ENCODE measurements at regions not wholly inside any gene's neighbourhood (a gene's known extent, or its start where the extent isn't known, plus 50 kb on each side); places are given as distances from the start of the nearest gene placed in this dataset.

DNA sequence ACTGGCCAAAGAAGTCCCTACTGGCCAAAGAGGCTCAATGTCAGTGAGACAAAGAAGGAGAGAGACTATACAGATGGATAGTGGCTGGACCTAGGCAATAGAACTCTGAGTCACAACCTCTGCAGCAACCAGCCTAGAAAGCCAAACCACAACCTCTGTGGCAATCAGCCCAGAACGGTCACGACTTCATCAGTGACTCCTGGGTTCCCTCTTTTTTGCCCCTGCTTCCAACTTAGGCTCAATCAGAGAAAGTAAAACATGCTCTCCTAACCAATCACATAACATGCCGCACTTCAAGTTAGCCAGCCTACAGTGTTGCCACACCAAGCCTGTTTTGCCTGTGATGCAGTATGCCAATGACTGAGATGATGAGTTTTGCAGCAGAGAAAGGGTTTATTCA lies 203.4 kb downstream of the ANAPC10 start:
- TF ChIP-seq, protein P1, sequence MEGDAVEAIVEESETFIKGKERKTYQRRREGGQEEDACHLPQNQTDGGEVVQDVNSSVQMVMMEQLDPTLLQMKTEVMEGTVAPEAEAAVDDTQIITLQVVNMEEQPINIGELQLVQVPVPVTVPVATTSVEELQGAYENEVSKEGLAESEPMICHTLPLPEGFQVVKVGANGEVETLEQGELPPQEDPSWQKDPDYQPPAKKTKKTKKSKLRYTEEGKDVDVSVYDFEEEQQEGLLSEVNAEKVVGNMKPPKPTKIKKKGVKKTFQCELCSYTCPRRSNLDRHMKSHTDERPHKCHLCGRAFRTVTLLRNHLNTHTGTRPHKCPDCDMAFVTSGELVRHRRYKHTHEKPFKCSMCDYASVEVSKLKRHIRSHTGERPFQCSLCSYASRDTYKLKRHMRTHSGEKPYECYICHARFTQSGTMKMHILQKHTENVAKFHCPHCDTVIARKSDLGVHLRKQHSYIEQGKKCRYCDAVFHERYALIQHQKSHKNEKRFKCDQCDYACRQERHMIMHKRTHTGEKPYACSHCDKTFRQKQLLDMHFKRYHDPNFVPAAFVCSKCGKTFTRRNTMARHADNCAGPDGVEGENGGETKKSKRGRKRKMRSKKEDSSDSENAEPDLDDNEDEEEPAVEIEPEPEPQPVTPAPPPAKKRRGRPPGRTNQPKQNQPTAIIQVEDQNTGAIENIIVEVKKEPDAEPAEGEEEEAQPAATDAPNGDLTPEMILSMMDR (IDR thresholded peaks at IDR 0.05; ENCODE audit: low read depth, low read length) = no peak
- no peak for TF ChIP-seq POLR2A (IDR thresholded peaks at IDR 0.05; ENCODE audit: extremely low read depth, insufficient read length)
- TF ChIP-seq MYC (IDR thresholded peaks at IDR 0.05; ENCODE audit: low read depth, low read length) = no peak
- no peak for TF ChIP-seq MAX (IDR thresholded peaks at IDR 0.05; ENCODE audit: low read depth, low read length)

Measured in NB4 (cell line).